Ishikawa (cell line): ENCODE measurements at regions not wholly inside any gene's neighbourhood (a gene's known extent, or its start where the extent isn't known, plus 50 kb on each side); places are given as distances from the start of the nearest gene placed in this dataset.

Source experiments
- CREB1 ChIP-seq: IDR thresholded peaks from 2 replicates; pipeline ENCODE4 v1.6.1; 2012; ENCODE audit warnings: low read depth
- EP300 ChIP-seq: IDR thresholded peaks from 2 replicates; pipeline ENCODE4 v1.6.1; 2012; ENCODE audit warnings: borderline replicate concordance
- RAD21 ChIP-seq: IDR thresholded peaks from 2 replicates; pipeline ENCODE4 v1.6.1; 2012; ENCODE audit warnings: low read depth
- TAF1 ChIP-seq: IDR thresholded peaks from 2 replicates; pipeline ENCODE4 v1.6.1; 2012; ENCODE audit warnings: low read depth, mild to moderate bottlenecking
- TCF12 ChIP-seq: IDR thresholded peaks from 2 replicates; pipeline ENCODE4 v1.6.1; 2012; ENCODE audit warnings: low read depth
- TEAD4 ChIP-seq: IDR thresholded peaks from 2 replicates; pipeline ENCODE4 v1.6.1; 2012
- YY1 ChIP-seq: IDR thresholded peaks from 2 replicates; pipeline ENCODE4 v1.6.1; 2012; ENCODE audit warnings: low read depth
- TF ChIP-seq, protein P1 (sequence below): IDR thresholded peaks from 2 replicates; pipeline ENCODE4 v1.6.1; 2012
- TF ChIP-seq, protein P2 (sequence below): IDR thresholded peaks from 2 replicates; pipeline ENCODE4 v1.6.1; 2012; ENCODE audit warnings: low read depth, mild to moderate bottlenecking
- TF ChIP-seq, protein P3 (sequence below): IDR thresholded peaks from 2 replicates; pipeline ENCODE4 v1.6.1; 2012

DNA sequence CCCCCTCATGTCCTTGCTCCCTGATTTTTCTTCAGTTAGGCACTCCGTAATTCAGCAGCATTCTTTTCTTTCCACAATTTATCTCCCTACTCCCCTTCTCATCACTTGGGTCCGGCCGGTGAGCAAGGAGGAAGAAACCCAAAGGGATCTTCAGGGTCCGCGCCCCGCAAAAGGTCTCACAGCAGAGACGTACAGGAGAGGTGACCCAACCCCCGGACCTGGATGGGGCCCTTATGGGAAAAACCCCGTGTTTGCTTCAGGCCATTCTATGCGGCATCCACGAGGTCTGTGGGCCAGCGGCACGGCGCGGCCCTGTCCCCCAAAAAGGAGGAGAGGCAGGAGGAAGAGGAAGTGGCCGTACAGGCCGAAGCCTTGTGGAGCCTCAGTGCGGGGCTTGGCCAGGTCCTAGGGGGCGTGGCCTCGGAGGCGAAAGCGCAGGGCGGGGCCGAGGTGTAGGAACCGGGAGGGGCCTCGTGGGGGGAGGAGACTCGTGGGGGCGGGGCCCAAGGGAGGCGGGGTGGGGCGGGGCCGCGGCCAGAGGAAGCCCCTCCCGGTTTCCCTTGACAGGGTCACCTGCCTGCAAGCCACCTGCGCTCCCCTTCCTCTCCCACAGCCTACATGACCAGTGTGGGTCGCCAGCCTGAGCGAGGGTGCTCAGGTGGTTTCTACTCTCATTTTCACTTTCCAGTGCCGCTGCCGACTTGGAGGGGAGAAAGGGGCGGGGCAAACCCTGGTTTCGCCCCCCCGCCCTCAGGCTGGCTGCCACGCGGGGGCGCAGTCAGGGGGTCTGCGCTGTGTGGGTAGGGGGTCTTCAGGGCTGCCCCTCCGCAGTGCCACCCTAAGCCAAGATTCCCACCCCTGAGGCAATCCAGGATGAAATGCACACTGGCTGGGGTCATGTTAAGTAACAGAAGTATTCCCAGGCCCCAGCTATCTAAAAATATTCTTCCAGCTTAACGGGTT, 156.4 kb upstream of the XPO1 start:
- TF ChIP-seq TEAD4: no peak
- 0 out of 2 replicates have a peak, but pooled peaks have one; percentile 11 for TF ChIP-seq RAD21
- no peak for TF ChIP-seq EP300
- TF ChIP-seq, protein P1, sequence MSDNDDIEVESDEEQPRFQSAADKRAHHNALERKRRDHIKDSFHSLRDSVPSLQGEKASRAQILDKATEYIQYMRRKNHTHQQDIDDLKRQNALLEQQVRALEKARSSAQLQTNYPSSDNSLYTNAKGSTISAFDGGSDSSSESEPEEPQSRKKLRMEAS: peak; percentile 63; the same call in 1 of the 2 replicates
- TF ChIP-seq, protein P2, sequence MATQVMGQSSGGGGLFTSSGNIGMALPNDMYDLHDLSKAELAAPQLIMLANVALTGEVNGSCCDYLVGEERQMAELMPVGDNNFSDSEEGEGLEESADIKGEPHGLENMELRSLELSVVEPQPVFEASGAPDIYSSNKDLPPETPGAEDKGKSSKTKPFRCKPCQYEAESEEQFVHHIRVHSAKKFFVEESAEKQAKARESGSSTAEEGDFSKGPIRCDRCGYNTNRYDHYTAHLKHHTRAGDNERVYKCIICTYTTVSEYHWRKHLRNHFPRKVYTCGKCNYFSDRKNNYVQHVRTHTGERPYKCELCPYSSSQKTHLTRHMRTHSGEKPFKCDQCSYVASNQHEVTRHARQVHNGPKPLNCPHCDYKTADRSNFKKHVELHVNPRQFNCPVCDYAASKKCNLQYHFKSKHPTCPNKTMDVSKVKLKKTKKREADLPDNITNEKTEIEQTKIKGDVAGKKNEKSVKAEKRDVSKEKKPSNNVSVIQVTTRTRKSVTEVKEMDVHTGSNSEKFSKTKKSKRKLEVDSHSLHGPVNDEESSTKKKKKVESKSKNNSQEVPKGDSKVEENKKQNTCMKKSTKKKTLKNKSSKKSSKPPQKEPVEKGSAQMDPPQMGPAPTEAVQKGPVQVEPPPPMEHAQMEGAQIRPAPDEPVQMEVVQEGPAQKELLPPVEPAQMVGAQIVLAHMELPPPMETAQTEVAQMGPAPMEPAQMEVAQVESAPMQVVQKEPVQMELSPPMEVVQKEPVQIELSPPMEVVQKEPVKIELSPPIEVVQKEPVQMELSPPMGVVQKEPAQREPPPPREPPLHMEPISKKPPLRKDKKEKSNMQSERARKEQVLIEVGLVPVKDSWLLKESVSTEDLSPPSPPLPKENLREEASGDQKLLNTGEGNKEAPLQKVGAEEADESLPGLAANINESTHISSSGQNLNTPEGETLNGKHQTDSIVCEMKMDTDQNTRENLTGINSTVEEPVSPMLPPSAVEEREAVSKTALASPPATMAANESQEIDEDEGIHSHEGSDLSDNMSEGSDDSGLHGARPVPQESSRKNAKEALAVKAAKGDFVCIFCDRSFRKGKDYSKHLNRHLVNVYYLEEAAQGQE: no peak
- peak; percentile 60; the same call in 1 of the 2 replicates for TF ChIP-seq TAF1
- TF ChIP-seq, protein P3, sequence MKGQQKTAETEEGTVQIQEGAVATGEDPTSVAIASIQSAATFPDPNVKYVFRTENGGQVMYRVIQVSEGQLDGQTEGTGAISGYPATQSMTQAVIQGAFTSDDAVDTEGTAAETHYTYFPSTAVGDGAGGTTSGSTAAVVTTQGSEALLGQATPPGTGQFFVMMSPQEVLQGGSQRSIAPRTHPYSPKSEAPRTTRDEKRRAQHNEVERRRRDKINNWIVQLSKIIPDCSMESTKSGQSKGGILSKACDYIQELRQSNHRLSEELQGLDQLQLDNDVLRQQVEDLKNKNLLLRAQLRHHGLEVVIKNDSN: peak; percentile 47
- TF ChIP-seq CREB1: no peak
- no peak; the same call in 1 of the 2 replicates for TF ChIP-seq TCF12
- TF ChIP-seq YY1: no peak
